GM23338 (cell line): ENCODE measurements at regions not wholly inside any gene's neighbourhood (a gene's known extent, or its start where the extent isn't known, plus 50 kb on each side); places are given as distances from the start of the nearest gene placed in this dataset.

Source experiments
- ATAC-seq: fragments of 200-7000 bp; cut with Tn5 transposase; 3 replicates; pipeline ENCODE4 v1.9.1; 2020
- DNase-seq: peaks from one replicate; pipeline ENCODE4 v3.0.0-alpha.2; 2015; ENCODE audit warnings: low spot score
- H2AFZ ChIP-seq: fragments of 200-600 bp; sonication (generic); 2 replicates; pipeline ENCODE4 v1.8.0; 2016; ENCODE audit warnings: antibody characterized with exemption, mild to moderate bottlenecking, moderate library complexity
- H3F3A ChIP-seq: fragments of 200-600 bp; sonication (generic); replicated peaks from 2 replicates; pipeline ENCODE4 v1.8.0; 2017; ENCODE audit warnings: antibody characterized with exemption, mixed run types, low read depth
- H3K27ac ChIP-seq: fragments of 200-600 bp; sonication (generic); 2 replicates; pipeline ENCODE4 v1.6.1; 2016; ENCODE audit warnings: low read depth
- H3K27me3 ChIP-seq: fragments of 200-600 bp; sonication (generic); 2 replicates; pipeline ENCODE4 v1.8.0; 2016; ENCODE audit warnings: mild to moderate bottlenecking, mixed run types, moderate library complexity; ENCODE audit not compliant: insufficient read depth
- H3K36me3 ChIP-seq: fragments of 200-600 bp; sonication (generic); 2 replicates; pipeline ENCODE4 v1.8.0; 2016; ENCODE audit warnings: mild to moderate bottlenecking; ENCODE audit not compliant: insufficient read depth
- H3K4me1 ChIP-seq: fragments of 200-600 bp; sonication (generic); 2 replicates; pipeline ENCODE4 v1.8.0; 2016; ENCODE audit warnings: mild to moderate bottlenecking, moderate library complexity; ENCODE audit not compliant: insufficient read depth
- H3K4me2 ChIP-seq: fragments of 200-600 bp; sonication (generic); 2 replicates; pipeline ENCODE4 v1.7.1; 2017; ENCODE audit warnings: mixed run types
- H3K4me3 ChIP-seq: fragments of 200-600 bp; sonication (generic); 2 replicates; pipeline ENCODE4 v1.6.1; 2016; ENCODE audit warnings: mixed run types
- H3K79me2 ChIP-seq: fragments of 200-600 bp; sonication (generic); replicated peaks from 2 replicates; pipeline ENCODE4 v1.8.0; 2017; ENCODE audit warnings: mild to moderate bottlenecking; ENCODE audit not compliant: insufficient read depth
- H3K9me2 ChIP-seq: fragments of 200-600 bp; sonication (generic); 2 replicates; pipeline ENCODE4 v1.8.0; 2017; ENCODE audit not compliant: insufficient read depth
- H4K20me1 ChIP-seq: fragments of 200-600 bp; sonication (generic); replicated peaks from 2 replicates; pipeline ENCODE4 v1.8.0; 2017; ENCODE audit warnings: mild to moderate bottlenecking; ENCODE audit not compliant: insufficient read depth
- H3K27ac Mint-ChIP-seq: 2 replicates; pipeline ENCODE4 v1.8.0; 2020; ENCODE audit warnings: inconsistent platforms, mild to moderate bottlenecking, moderate library complexity, mixed read lengths
- H3K27me3 Mint-ChIP-seq: 3 replicates; pipeline ENCODE4 v1.8.0; 2022; ENCODE audit warnings: low read depth, mild to moderate bottlenecking, moderate library complexity, mixed read lengths, inconsistent platforms; ENCODE audit not compliant: insufficient read depth, poor library complexity
- H3K36me3 Mint-ChIP-seq: 3 replicates; pipeline ENCODE4 v1.8.0; 2021; ENCODE audit warnings: low read depth, mild to moderate bottlenecking, inconsistent platforms, moderate library complexity, mixed read lengths
- H3K4me1 Mint-ChIP-seq: 3 replicates; pipeline ENCODE4 v1.8.0; 2020; ENCODE audit warnings: mild to moderate bottlenecking, inconsistent platforms, mixed read lengths
- H3K4me3 Mint-ChIP-seq: 3 replicates; pipeline ENCODE4 v1.8.0; 2021; ENCODE audit warnings: moderate library complexity, mild to moderate bottlenecking, inconsistent platforms, mixed read lengths
- H3K9me3 Mint-ChIP-seq: 3 replicates; pipeline ENCODE4 v1.8.0; 2020; ENCODE audit warnings: moderate library complexity, mild to moderate bottlenecking, inconsistent platforms, mixed read lengths
- CREB1 ChIP-seq: fragments of 250-450 bp; sonication (Bioruptor Pico); IDR thresholded peaks from 2 replicates; pipeline ENCODE4 v1.5.0; 2020; ENCODE audit warnings: low read depth, mild to moderate bottlenecking, moderate library complexity
- EZH2 ChIP-seq: fragments of 200-600 bp; sonication (generic); IDR thresholded peaks from one replicate; pipeline ENCODE4 v1.8.0; 2017; ENCODE audit warnings: antibody characterized with exemption, mild to moderate bottlenecking, low read depth; ENCODE audit not compliant: unreplicated experiment
- EZH2phosphoT487 ChIP-seq: fragments of 200-600 bp; sonication (generic); IDR thresholded peaks from one replicate; pipeline ENCODE4 v1.8.1; 2018; ENCODE audit warnings: antibody characterized with exemption; ENCODE audit not compliant: unreplicated experiment
- JUNB ChIP-seq: IDR thresholded peaks from one replicate; pipeline ENCODE4 v1.6.1; 2016; ENCODE audit warnings: antibody characterized with exemption; ENCODE audit not compliant: unreplicated experiment
- NANOG ChIP-seq: IDR thresholded peaks from 2 replicates; pipeline ENCODE4 v1.6.1; 2016; ENCODE audit warnings: antibody characterized with exemption, borderline replicate concordance
- POLR2AphosphoS5 ChIP-seq: IDR thresholded peaks from 2 replicates; pipeline ENCODE4 v1.6.1; 2016; ENCODE audit warnings: antibody characterized with exemption, low read depth
- STAT1 ChIP-seq: IDR thresholded peaks from one replicate; pipeline ENCODE4 v1.6.1; 2016; ENCODE audit warnings: antibody characterized with exemption; ENCODE audit not compliant: unreplicated experiment
- ZNF114 ChIP-seq: fragments of 250-450 bp; sonication (Bioruptor Pico); IDR thresholded peaks from 2 replicates; pipeline ENCODE4 v1.5.0; 2020; ENCODE audit warnings: mild to moderate bottlenecking, moderate library complexity
- ZNF331 ChIP-seq: fragments of 250-450 bp; sonication (Bioruptor Pico); IDR thresholded peaks from 2 replicates; pipeline ENCODE4 v1.5.0; 2020; ENCODE audit warnings: low read depth, mild to moderate bottlenecking, moderate library complexity
- TF ChIP-seq, protein P1 (sequence below): IDR thresholded peaks from one replicate; pipeline ENCODE4 v1.6.1; 2018; ENCODE audit warnings: antibody characterized with exemption; ENCODE audit not compliant: unreplicated experiment
- TF ChIP-seq, protein P2 (sequence below): fragments of 250-450 bp; sonication (Bioruptor Pico); IDR thresholded peaks from 2 replicates; pipeline ENCODE4 v1.5.0; 2020; ENCODE audit warnings: mild to moderate bottlenecking, moderate library complexity
- TF ChIP-seq, protein P3 (sequence below), 2 experiments: fragments of 200-600 bp in 1 of 2; sonication (generic) in 1 of 2; conservative IDR thresholded peaks; 2 replicates each; pipeline versions ENCODE4 v1.5.1 to v1.6.1; 2016 to 2017; ENCODE audit warnings: antibody characterized with exemption in 2 of 2, low read depth in 2 of 2, mild to moderate bottlenecking in 2 of 2, moderate library complexity in 1 of 2
- TF ChIP-seq, protein P4 (sequence below): IDR thresholded peaks from 2 replicates; pipeline ENCODE4 v1.6.1; 2016; ENCODE audit warnings: antibody characterized with exemption

DNA sequence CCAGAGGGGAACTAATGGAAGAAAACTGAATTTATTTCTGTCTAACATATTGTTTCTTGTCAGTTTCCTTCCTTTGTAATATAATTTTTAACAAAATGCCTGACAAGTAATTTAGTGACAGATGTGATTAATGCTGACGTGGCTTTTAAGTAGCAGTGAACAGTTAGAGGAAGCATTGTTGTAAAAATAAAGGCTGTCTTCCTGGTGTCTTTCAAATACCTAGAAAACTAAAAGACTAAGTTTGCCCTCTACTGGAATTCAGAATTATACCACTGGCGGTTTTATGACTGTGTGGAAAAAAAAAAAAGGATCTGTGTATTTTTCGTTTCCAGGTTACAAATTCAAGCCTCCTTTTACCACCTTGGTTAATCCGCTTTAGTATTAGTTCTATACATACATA is 217.1 kb upstream of the DPP6 start:
- Mint-ChIP-seq H3K9me3 (peaks cover 94% of the 10 kb centered on the region), H3K4me1 (no peaks in the 10 kb centered on the region)
- no peak for ATAC-seq

More for the DNA sequence above, 217.1 kb upstream of the DPP6 start:
- Mint-ChIP-seq H3K27ac (no peak overlapping the region), H3K36me3 (peaks cover 3% of the 10 kb centered on the region; the same call in 1 of the 3 replicates), H3K27me3 (peaks cover 1% of the 10 kb centered on the region), H3K4me3 (no peak overlapping the region)
- Histone ChIP-seq H2AFZ (no peak overlapping the region), H3F3A (no peaks in the 10 kb centered on the region), H3K27me3 (no peaks in the 10 kb centered on the region), H4K20me1 (no peaks in the 10 kb centered on the region), H3K79me2 (no peaks in the 10 kb centered on the region), H3K4me1 (no peaks in the 10 kb centered on the region), H3K27ac (no peak overlapping the region), H3K4me2 (no peak overlapping the region), H3K9me2 (no peaks in the 10 kb centered on the region), H3K36me3 (peaks cover 6% of the 10 kb centered on the region), H3K4me3 (no peak overlapping the region)
- TF ChIP-seq, protein P1, sequence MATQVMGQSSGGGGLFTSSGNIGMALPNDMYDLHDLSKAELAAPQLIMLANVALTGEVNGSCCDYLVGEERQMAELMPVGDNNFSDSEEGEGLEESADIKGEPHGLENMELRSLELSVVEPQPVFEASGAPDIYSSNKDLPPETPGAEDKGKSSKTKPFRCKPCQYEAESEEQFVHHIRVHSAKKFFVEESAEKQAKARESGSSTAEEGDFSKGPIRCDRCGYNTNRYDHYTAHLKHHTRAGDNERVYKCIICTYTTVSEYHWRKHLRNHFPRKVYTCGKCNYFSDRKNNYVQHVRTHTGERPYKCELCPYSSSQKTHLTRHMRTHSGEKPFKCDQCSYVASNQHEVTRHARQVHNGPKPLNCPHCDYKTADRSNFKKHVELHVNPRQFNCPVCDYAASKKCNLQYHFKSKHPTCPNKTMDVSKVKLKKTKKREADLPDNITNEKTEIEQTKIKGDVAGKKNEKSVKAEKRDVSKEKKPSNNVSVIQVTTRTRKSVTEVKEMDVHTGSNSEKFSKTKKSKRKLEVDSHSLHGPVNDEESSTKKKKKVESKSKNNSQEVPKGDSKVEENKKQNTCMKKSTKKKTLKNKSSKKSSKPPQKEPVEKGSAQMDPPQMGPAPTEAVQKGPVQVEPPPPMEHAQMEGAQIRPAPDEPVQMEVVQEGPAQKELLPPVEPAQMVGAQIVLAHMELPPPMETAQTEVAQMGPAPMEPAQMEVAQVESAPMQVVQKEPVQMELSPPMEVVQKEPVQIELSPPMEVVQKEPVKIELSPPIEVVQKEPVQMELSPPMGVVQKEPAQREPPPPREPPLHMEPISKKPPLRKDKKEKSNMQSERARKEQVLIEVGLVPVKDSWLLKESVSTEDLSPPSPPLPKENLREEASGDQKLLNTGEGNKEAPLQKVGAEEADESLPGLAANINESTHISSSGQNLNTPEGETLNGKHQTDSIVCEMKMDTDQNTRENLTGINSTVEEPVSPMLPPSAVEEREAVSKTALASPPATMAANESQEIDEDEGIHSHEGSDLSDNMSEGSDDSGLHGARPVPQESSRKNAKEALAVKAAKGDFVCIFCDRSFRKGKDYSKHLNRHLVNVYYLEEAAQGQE: no peak
- TF ChIP-seq ZNF331 (CRISPR knock-in tag) (no peak), JUNB (no peak), NANOG (no peak), EZH2 (no peak), EZH2phosphoT487 (no peak), CREB1 (CRISPR knock-in tag) (no peak), POLR2AphosphoS5 (no peak), ZNF114 (CRISPR knock-in tag) (no peak), STAT1 (no peak)
- TF ChIP-seq, protein P2, sequence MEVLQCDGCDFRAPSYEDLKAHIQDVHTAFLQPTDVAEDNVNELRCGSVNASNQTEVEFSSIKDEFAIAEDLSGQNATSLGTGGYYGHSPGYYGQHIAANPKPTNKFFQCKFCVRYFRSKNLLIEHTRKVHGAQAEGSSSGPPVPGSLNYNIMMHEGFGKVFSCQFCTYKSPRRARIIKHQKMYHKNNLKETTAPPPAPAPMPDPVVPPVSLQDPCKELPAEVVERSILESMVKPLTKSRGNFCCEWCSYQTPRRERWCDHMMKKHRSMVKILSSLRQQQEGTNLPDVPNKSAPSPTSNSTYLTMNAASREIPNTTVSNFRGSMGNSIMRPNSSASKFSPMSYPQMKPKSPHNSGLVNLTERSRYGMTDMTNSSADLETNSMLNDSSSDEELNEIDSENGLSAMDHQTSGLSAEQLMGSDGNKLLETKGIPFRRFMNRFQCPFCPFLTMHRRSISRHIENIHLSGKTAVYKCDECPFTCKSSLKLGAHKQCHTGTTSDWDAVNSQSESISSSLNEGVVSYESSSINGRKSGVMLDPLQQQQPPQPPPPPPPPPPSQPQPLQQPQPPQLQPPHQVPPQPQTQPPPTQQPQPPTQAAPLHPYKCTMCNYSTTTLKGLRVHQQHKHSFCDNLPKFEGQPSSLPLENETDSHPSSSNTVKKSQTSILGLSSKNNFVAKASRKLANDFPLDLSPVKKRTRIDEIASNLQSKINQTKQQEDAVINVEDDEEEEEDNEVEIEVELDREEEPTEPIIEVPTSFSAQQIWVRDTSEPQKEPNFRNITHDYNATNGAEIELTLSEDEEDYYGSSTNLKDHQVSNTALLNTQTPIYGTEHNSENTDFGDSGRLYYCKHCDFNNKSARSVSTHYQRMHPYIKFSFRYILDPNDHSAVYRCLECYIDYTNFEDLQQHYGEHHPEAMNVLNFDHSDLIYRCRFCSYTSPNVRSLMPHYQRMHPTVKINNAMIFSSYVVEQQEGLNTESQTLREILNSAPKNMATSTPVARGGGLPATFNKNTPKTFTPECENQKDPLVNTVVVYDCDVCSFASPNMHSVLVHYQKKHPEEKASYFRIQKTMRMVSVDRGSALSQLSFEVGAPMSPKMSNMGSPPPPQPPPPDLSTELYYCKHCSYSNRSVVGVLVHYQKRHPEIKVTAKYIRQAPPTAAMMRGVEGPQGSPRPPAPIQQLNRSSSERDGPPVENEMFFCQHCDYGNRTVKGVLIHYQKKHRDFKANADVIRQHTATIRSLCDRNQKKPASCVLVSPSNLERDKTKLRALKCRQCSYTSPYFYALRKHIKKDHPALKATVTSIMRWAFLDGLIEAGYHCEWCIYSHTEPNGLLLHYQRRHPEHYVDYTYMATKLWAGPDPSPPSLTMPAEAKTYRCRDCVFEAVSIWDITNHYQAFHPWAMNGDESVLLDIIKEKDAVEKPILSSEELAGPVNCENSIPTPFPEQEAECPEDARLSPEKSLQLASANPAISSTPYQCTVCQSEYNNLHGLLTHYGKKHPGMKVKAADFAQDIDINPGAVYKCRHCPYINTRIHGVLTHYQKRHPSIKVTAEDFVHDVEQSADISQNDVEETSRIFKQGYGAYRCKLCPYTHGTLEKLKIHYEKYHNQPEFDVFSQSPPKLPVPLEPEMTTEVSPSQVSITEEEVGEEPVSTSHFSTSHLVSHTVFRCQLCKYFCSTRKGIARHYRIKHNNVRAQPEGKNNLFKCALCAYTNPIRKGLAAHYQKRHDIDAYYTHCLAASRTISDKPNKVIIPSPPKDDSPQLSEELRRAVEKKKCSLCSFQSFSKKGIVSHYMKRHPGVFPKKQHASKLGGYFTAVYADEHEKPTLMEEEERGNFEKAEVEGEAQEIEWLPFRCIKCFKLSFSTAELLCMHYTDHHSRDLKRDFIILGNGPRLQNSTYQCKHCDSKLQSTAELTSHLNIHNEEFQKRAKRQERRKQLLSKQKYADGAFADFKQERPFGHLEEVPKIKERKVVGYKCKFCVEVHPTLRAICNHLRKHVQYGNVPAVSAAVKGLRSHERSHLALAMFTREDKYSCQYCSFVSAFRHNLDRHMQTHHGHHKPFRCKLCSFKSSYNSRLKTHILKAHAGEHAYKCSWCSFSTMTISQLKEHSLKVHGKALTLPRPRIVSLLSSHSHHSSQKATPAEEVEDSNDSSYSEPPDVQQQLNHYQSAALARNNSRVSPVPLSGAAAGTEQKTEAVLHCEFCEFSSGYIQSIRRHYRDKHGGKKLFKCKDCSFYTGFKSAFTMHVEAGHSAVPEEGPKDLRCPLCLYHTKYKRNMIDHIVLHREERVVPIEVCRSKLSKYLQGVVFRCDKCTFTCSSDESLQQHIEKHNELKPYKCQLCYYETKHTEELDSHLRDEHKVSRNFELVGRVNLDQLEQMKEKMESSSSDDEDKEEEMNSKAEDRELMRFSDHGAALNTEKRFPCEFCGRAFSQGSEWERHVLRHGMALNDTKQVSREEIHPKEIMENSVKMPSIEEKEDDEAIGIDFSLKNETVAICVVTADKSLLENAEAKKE (CRISPR knock-in tag): no peak
- TF ChIP-seq, protein P3, sequence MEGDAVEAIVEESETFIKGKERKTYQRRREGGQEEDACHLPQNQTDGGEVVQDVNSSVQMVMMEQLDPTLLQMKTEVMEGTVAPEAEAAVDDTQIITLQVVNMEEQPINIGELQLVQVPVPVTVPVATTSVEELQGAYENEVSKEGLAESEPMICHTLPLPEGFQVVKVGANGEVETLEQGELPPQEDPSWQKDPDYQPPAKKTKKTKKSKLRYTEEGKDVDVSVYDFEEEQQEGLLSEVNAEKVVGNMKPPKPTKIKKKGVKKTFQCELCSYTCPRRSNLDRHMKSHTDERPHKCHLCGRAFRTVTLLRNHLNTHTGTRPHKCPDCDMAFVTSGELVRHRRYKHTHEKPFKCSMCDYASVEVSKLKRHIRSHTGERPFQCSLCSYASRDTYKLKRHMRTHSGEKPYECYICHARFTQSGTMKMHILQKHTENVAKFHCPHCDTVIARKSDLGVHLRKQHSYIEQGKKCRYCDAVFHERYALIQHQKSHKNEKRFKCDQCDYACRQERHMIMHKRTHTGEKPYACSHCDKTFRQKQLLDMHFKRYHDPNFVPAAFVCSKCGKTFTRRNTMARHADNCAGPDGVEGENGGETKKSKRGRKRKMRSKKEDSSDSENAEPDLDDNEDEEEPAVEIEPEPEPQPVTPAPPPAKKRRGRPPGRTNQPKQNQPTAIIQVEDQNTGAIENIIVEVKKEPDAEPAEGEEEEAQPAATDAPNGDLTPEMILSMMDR (conservative IDR thresholded peaks at IDR 0.05; ENCODE audit: low read depth in 2 of 2): no peak
- TF ChIP-seq, protein P4, sequence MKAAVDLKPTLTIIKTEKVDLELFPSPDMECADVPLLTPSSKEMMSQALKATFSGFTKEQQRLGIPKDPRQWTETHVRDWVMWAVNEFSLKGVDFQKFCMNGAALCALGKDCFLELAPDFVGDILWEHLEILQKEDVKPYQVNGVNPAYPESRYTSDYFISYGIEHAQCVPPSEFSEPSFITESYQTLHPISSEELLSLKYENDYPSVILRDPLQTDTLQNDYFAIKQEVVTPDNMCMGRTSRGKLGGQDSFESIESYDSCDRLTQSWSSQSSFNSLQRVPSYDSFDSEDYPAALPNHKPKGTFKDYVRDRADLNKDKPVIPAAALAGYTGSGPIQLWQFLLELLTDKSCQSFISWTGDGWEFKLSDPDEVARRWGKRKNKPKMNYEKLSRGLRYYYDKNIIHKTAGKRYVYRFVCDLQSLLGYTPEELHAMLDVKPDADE: no peak
- no peak for DNase-seq
